ENCODE measurements at regions not wholly inside any gene's neighbourhood (a gene's known extent, or its start where the extent isn't known, plus 50 kb on each side); places are given as distances from the start of the nearest gene placed in this dataset.
"Not testable (repeated sequence)": the region's sequence is repeated elsewhere in the genome, so short reads cannot be mapped to it uniquely, and the experiment has no call there.

GRCh38 chr20:51928931-51929330 lies 126.6 kb upstream of the SALL4 start:
- H3K27me3 Mint-ChIP-seq (ENCODE audit: low read depth): no peaks in the 10 kb centered on the region

GRCh38 chr20:51927970-51928369 lies 125.6 kb upstream of the SALL4 start:
- not testable (repeated sequence) for H3K36me3 Mint-ChIP-seq (ENCODE audit: low read depth); H3K27ac Mint-ChIP-seq (ENCODE audit: unreplicated experiment)

More at GRCh38 chr20:51928931-51929330, 126.6 kb upstream of the SALL4 start:
- Mint-ChIP-seq H3K36me3 (ENCODE audit: low read depth) (no peaks in the 10 kb centered on the region), H3K4me3 (ENCODE audit: unreplicated experiment) (no peak overlapping the region), H3K9me3 (ENCODE audit: low read depth) (peaks cover 7% of the 10 kb centered on the region), H3K4me1 (ENCODE audit: low read depth) (peaks cover 12% of the 10 kb centered on the region), H3K27ac (ENCODE audit: unreplicated experiment) (no peak overlapping the region)
- no peak for DNase-seq (ENCODE audit: low spot score)
- TF ChIP-seq CTCF (IDR thresholded peaks at IDR 0.05): no peak

GRCh38 chr20:51926670-51927305 lies 124.5 kb upstream of the SALL4 start:
- no peak for TF ChIP-seq CTCF (IDR thresholded peaks at IDR 0.05)
- no peak for DNase-seq (ENCODE audit: low spot score)
- Mint-ChIP-seq H3K27me3 (ENCODE audit: low read depth) (no peaks in the 10 kb centered on the region), H3K4me1 (ENCODE audit: low read depth) (peaks cover 12% of the 10 kb centered on the region), H3K36me3 (ENCODE audit: low read depth) (no peaks in the 10 kb centered on the region), H3K27ac (ENCODE audit: unreplicated experiment) (no peak overlapping the region), H3K9me3 (ENCODE audit: low read depth) (peaks cover 7% of the 10 kb centered on the region), H3K4me3 (ENCODE audit: unreplicated experiment) (no peak overlapping the region)

More at GRCh38 chr20:51927970-51928369, 125.6 kb upstream of the SALL4 start:
- peaks cover 12% of the 10 kb centered on the region for H3K4me1 Mint-ChIP-seq (ENCODE audit: low read depth)
- not testable (repeated sequence) for H3K4me3 Mint-ChIP-seq (ENCODE audit: unreplicated experiment); DNase-seq (ENCODE audit: low spot score); H3K9me3 Mint-ChIP-seq (ENCODE audit: low read depth); H3K27me3 Mint-ChIP-seq (ENCODE audit: low read depth)

GRCh38 chr20:51924509-51924908 lies 122.2 kb upstream of the SALL4 start:
- no peaks in the 10 kb centered on the region for H3K9me3 Mint-ChIP-seq (ENCODE audit: low read depth)
- DNase-seq (ENCODE audit: low spot score): no peak
- TF ChIP-seq CTCF (IDR thresholded peaks at IDR 0.05): no peak
- no peak overlapping the region for H3K27ac Mint-ChIP-seq (ENCODE audit: unreplicated experiment)
- H3K36me3 Mint-ChIP-seq (ENCODE audit: low read depth): no peaks in the 10 kb centered on the region
- no peaks in the 10 kb centered on the region for H3K27me3 Mint-ChIP-seq (ENCODE audit: low read depth)
- no peak overlapping the region for H3K4me3 Mint-ChIP-seq (ENCODE audit: unreplicated experiment)
- peaks cover 5% of the 10 kb centered on the region for H3K4me1 Mint-ChIP-seq (ENCODE audit: low read depth)

- Mint-ChIP-seq H3K9me3 (ENCODE audit: low read depth) (no peaks in the 10 kb centered on the region), H3K36me3 (ENCODE audit: low read depth) (no peaks in the 10 kb centered on the region), H3K4me1 (ENCODE audit: low read depth) (peaks cover 5% of the 10 kb centered on the region), H3K27ac (ENCODE audit: unreplicated experiment) (no peak overlapping the region), H3K4me3 (ENCODE audit: unreplicated experiment) (no peak overlapping the region), H3K27me3 (ENCODE audit: low read depth) (no peaks in the 10 kb centered on the region)
- TF ChIP-seq CTCF (IDR thresholded peaks at IDR 0.05): no peak
- no peak for DNase-seq (ENCODE audit: low spot score)
Observed at GRCh38 chr20:51923633-51924032, 121.3 kb upstream of the SALL4 start.

- not testable (repeated sequence) for H3K27me3 Mint-ChIP-seq (ENCODE audit: low read depth); H3K36me3 Mint-ChIP-seq (ENCODE audit: low read depth); H3K27ac Mint-ChIP-seq (ENCODE audit: unreplicated experiment); H3K4me1 Mint-ChIP-seq (ENCODE audit: low read depth); H3K9me3 Mint-ChIP-seq (ENCODE audit: low read depth); H3K4me3 Mint-ChIP-seq (ENCODE audit: unreplicated experiment); DNase-seq (ENCODE audit: low spot score)
Observed at GRCh38 chr20:51922812-51923211, 120.5 kb upstream of the SALL4 start.

Measured in chondrocyte (in vitro differentiated cells).